ENCODE measurements at regions not wholly inside any gene's neighbourhood (a gene's known extent, or its start where the extent isn't known, plus 50 kb on each side); places are given as distances from the start of the nearest gene placed in this dataset.
A peak's percentile ranks its signal among the peaks of the same experiment; 100 is the strongest.

GRCh38 chr16:26524281-26524680, 542.4 kb upstream of the C16orf82 start:
- 69 to 73% methylated on average over 6 of the region's 6 CpGs for WGBS, 2 donors

DNA sequence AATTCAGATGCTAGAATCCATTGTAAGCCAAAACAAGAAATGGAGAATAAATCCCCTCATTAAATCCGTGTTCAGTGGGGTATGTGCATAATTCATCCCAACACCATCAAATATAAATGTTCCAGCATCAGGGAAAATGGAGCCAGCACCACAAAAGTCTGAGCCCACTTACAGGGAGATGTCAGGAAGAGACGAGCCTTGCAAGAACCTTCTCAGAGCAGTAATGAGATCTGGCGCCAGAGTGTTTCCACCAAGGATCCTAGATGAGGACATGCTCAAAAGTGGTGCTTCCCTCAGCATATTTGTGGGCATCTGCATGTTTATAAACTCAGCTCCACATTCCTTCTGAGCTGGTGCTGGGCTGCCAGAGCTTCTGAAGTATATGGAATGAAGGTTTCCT, 541.9 kb upstream of the C16orf82 start:
- WGBS, 2 donors = 77 to 82% methylated on average over 3 of the region's 3 CpGs
- Histone ChIP-seq H3K27ac (no peak overlapping the region), H3K9me3 (no peaks in the 10 kb centered on the region), H3K27me3 (no peaks in the 10 kb centered on the region), H3K4me3 (replicated peaks in 1 of 3) (no peak overlapping the region), H3K36me3 (no peaks in the 10 kb centered on the region), H3K4me1 (no peaks in the 10 kb centered on the region)
- intact Hi-C loops (cut with DNase I) = no loop called here
- TF ChIP-seq POLR2A (IDR thresholded peaks at IDR 0.05) = no peak
- TF ChIP-seq, protein P1, sequence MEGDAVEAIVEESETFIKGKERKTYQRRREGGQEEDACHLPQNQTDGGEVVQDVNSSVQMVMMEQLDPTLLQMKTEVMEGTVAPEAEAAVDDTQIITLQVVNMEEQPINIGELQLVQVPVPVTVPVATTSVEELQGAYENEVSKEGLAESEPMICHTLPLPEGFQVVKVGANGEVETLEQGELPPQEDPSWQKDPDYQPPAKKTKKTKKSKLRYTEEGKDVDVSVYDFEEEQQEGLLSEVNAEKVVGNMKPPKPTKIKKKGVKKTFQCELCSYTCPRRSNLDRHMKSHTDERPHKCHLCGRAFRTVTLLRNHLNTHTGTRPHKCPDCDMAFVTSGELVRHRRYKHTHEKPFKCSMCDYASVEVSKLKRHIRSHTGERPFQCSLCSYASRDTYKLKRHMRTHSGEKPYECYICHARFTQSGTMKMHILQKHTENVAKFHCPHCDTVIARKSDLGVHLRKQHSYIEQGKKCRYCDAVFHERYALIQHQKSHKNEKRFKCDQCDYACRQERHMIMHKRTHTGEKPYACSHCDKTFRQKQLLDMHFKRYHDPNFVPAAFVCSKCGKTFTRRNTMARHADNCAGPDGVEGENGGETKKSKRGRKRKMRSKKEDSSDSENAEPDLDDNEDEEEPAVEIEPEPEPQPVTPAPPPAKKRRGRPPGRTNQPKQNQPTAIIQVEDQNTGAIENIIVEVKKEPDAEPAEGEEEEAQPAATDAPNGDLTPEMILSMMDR (IDR thresholded peaks at IDR 0.05) = no peak
- DNase-seq = no peak

More at GRCh38 chr16:26524281-26524680, 542.4 kb upstream of the C16orf82 start:
- Histone ChIP-seq H3K9me3 (no peaks in the 10 kb centered on the region), H3K4me1 (no peaks in the 10 kb centered on the region), H3K27ac (no peak overlapping the region), H3K36me3 (no peaks in the 10 kb centered on the region), H3K4me3 (replicated peaks in 1 of 3) (no peak overlapping the region), H3K27me3 (no peaks in the 10 kb centered on the region)
- TF ChIP-seq POLR2A (IDR thresholded peaks at IDR 0.05) = no peak
- TF ChIP-seq, protein P1 (IDR thresholded peaks at IDR 0.05) = no peak
- intact Hi-C loops (cut with DNase I) = no loop called here
- no peak for DNase-seq

- no peak for DNase-seq
Observed at GRCh38 chr16:26525856-26526255, 540.9 kb upstream of the C16orf82 start.

GRCh38 chr16:26526633-26527032, 540.1 kb upstream of the C16orf82 start:
- Histone ChIP-seq H3K27me3 (no peaks in the 10 kb centered on the region), H3K4me1 (no peaks in the 10 kb centered on the region), H3K9me3 (no peaks in the 10 kb centered on the region), H3K36me3 (no peaks in the 10 kb centered on the region), H3K4me3 (replicated peaks in 1 of 3) (no peak overlapping the region), H3K27ac (no peak overlapping the region)
- TF ChIP-seq, protein P1 (IDR thresholded peaks at IDR 0.05) = no peak
- no peak for TF ChIP-seq POLR2A (IDR thresholded peaks at IDR 0.05)
- intact Hi-C loops (cut with DNase I) = no loop called here
- WGBS, 2 donors = 40 to 55% methylated on average over 1 of the region's 1 CpG
- DNase-seq = peak; percentile 1 to 4

More at GRCh38 chr16:26525856-26526255, 540.9 kb upstream of the C16orf82 start:
- intact Hi-C loops (cut with DNase I) = no loop called here
- H3K27me3 ChIP-seq = no peaks in the 10 kb centered on the region
- H3K4me1 ChIP-seq = no peaks in the 10 kb centered on the region
- no peak overlapping the region for H3K27ac ChIP-seq
- H3K4me3 ChIP-seq (replicated peaks in 1 of 3) = no peak overlapping the region
- no peaks in the 10 kb centered on the region for H3K9me3 ChIP-seq
- H3K36me3 ChIP-seq = no peaks in the 10 kb centered on the region
- no peak for TF ChIP-seq POLR2A (IDR thresholded peaks at IDR 0.05)
- TF ChIP-seq, protein P1 (IDR thresholded peaks at IDR 0.05) = no peak

GRCh38 chr16:26530584-26531289, 536.0 kb upstream of the C16orf82 start:
- Histone ChIP-seq H3K27ac (no peak overlapping the region), H3K36me3 (no peaks in the 10 kb centered on the region), H3K27me3 (no peaks in the 10 kb centered on the region), H3K9me3 (no peaks in the 10 kb centered on the region), H3K4me3 (replicated peaks in 1 of 3) (no peak overlapping the region), H3K4me1 (no peaks in the 10 kb centered on the region)
- intact Hi-C loops (cut with DNase I) = no loop called here
- 52 to 57% methylated on average over 6 of the region's 6 CpGs for WGBS, 2 donors
- no peak for DNase-seq
- TF ChIP-seq, protein P1 (IDR thresholded peaks at IDR 0.05) = no peak
- TF ChIP-seq POLR2A (IDR thresholded peaks at IDR 0.05) = no peak
